Neural progenitor cell (in vitro differentiated cells): ENCODE measurements at regions not wholly inside any gene's neighbourhood (a gene's known extent, or its start where the extent isn't known, plus 50 kb on each side); places are given as distances from the start of the nearest gene placed in this dataset.

ENCODE experiments used
- CTCF ChIP-seq: fragments of 200-600 bp; sonication (generic); IDR thresholded peaks from 2 replicates; pipeline ENCODE4 v1.5.1; 2017; ENCODE audit warnings: antibody characterized with exemption, mild to moderate bottlenecking
- EZH2 ChIP-seq: fragments of 200-600 bp; sonication (generic); IDR thresholded peaks from 2 replicates; pipeline ENCODE4 v1.6.1; 2017; ENCODE audit warnings: antibody characterized with exemption, mild to moderate bottlenecking, moderate library complexity

GRCh38 chr7:16265863-16266458 is 155.4 kb downstream of the CRPPA start:
- TF ChIP-seq CTCF = no peak
- TF ChIP-seq EZH2 = no peak
